ENCODE measurements at regions not wholly inside any gene's neighbourhood (a gene's known extent, or its start where the extent isn't known, plus 50 kb on each side); places are given as distances from the start of the nearest gene placed in this dataset.

- TF ChIP-seq ZNF549 (tag by site-specific recombination; IDR thresholded peaks at IDR 0.05) (no peak), ZBTB20 (tag by site-specific recombination; IDR thresholded peaks at IDR 0.05) (no peak), CTCF (tag by site-specific recombination; IDR thresholded peaks at IDR 0.05) (no peak), WT1 (tag by site-specific recombination; IDR thresholded peaks at IDR 0.05) (no peak)
These were observed 410.9 kb upstream of the JARID2 start for GRCh38 chr6:14834851-14835530.
